HG02852 (cell line): ENCODE measurements at regions not wholly inside any gene's neighbourhood (a gene's known extent, or its start where the extent isn't known, plus 50 kb on each side); places are given as distances from the start of the nearest gene placed in this dataset.
"Not testable (repeated sequence)": the region's sequence is repeated elsewhere in the genome, so short reads cannot be mapped to it uniquely, and the experiment has no call there.

Experiments
- ATAC-seq: cut with Tn5 transposase; IDR thresholded peaks from one replicate; pipeline ENCODE4 v1.9.1; 2021; ENCODE audit warnings: mild to moderate bottlenecking, moderate library complexity; ENCODE audit not compliant: unreplicated experiment

GRCh38 chr6:57708061-57708460 lies 390.6 kb downstream of the PRIM2 start:
- ATAC-seq = not testable (repeated sequence)

GRCh38 chr6:57722546-57722945 lies 405.1 kb downstream of the PRIM2 start:
- ATAC-seq = not testable (repeated sequence)

DNA sequence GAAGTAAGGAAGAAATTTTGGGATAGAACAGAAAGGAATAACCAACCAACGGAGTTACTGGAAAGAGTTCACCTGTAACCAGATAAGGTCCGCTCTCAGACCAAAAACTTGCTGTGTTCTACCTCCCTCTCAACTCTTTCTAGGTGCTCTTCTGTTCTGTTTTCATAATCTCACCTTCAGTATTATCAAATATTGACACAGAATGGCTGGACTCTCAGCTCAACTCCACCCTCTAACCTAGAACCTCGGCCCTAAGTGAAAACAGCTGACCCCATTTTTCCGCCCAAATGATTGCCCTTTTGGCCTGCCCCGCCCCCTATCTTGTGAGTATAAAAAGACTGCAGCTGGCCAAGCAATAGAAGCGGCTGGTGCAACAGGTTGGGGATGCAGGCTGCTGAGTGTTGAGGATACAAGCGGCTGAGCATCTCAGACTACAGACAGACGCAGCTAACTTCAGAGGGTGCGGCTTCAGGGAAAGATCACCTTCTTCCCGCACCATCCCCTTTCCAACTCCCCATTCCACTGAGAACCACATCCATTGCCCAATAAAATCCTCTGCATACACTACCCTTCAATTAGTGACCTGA lies 406.5 kb downstream of the PRIM2 start:
- ATAC-seq = not testable (repeated sequence)

DNA sequence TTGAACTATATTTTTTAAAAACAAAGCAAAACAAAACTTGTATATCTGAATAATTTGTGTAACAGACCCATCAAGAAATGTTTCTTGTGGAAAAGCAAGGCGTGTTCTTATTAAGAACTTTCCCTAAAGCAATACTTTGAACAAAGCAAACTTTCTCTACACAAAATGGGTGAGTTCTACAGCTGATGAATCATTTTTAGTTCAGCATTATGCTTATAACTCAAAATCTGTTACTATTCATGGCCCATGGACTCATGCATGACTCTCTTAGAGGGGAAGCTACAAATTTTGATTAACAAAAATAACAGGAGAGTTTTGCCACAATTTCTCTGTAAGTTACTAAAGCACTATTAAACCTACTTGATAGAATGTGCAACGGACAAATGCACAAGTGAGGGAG lies 412.0 kb downstream of the PRIM2 start:
- not testable (repeated sequence) for ATAC-seq

DNA sequence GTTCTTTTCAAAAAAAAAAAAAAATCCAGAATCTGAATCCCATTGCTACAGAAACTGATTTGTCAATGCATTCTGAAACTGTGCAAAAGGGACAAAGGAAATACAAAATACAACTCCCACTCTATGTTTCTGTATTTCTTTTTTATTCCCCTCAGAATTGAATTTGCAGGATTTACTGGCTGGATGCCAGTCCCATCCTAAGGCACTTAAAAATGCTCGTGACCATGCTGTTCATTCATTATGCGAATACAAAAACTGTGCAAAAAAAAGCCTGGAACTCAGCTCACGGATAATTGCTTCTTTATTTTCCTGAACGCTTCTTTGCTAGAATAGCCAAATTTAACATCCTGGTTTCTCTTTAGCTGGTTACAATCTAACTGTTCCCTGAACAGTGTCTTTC lies 413.3 kb downstream of the PRIM2 start:
- not testable (repeated sequence) for ATAC-seq

GRCh38 chr6:57747716-57748115 lies 430.3 kb downstream of the PRIM2 start:
- not testable (repeated sequence) for ATAC-seq

- not testable (repeated sequence) for ATAC-seq
Observed at GRCh38 chr6:57759850-57760249, 442.4 kb downstream of the PRIM2 start.

GRCh38 chr6:57792720-57793397 lies 475.4 kb downstream of the PRIM2 start:
- peak; percentile 45 for ATAC-seq

DNA sequence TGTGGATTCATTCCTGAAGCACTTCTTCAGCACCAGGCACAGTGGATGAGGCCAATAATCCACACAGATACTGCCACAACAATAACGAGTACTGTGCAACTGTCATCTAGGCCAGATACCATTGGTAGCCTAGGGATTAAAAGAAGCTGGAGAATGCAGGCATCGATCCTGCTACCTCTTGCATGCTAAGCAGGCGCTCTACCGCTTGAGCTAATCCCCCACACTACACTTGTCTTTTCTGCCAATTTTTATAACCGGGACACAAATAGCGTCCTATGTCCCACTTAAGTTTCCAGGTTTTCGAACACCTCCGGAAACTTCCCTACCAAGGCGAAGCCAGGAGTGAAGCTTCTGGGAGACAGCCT lies 475.9 kb downstream of the PRIM2 start:
- ATAC-seq = peak; percentile 5

GRCh38 chr6:57799703-57800479 lies 482.5 kb downstream of the PRIM2 start:
- ATAC-seq = not testable (repeated sequence)

- not testable (repeated sequence) for ATAC-seq
Observed at GRCh38 chr6:57808581-57808980, 491.2 kb downstream of the PRIM2 start.

GRCh38 chr6:57809454-57809853 lies 492.0 kb downstream of the PRIM2 start:
- not testable (repeated sequence) for ATAC-seq

- ATAC-seq = not testable (repeated sequence)
Observed at GRCh38 chr6:57813271-57814075, 496.0 kb downstream of the PRIM2 start.

GRCh38 chr6:57815826-57816225 lies 498.4 kb downstream of the PRIM2 start:
- ATAC-seq = not testable (repeated sequence)

DNA sequence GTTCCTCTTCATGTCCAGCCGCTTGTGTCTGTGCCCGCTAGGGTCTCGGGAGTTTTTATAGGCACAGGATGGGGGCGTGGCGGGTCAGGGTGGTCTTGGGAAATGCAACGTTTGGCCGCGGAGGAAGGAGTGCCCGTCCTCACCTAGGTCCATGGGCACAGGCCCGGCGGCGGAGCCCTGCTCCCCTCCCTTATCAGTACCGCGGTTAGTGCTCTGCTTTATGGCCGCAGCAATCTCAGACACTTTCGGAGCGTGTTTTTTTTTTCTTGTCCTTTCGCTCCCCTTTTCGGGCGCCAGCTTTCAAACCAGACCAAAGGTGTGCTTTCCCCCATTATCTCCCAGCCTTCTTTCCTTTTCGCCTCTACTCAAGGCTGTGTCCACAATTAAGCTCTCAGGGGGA lies 503.9 kb downstream of the PRIM2 start:
- ATAC-seq = not testable (repeated sequence)

- not testable (repeated sequence) for ATAC-seq
Observed at GRCh38 chr6:57822448-57822847, 505.0 kb downstream of the PRIM2 start.

GRCh38 chr6:57822896-57823358 lies 505.5 kb downstream of the PRIM2 start:
- no peak for ATAC-seq

DNA sequence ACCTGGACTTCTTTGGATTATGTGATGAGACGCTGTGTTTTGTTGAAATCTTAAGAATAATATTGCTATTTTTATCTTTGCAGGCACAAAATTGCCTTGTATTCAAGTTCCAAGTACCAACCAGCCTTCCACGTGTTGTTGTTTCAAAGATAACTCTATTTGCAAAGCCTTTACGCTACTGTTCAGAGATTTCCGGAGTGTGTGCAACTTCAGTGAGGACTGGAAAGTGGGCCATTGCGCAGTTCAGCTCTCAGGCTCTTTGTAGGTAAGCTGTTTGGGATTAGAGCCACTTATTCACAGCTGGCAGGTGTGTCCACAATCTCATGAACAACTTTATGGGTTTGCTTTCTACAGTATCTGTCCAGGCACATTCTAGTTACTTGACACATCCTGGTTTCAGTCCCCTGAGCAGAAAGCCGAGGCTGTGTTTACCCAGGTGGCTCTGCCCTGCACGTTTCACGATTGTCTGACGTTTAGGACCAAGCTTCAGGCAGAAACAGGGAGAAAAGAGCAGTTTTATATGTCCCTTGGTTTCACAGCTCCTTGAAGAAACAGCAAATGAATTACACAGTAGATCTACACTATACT lies 520.3 kb downstream of the PRIM2 start:
- not testable (repeated sequence) for ATAC-seq

- not testable (repeated sequence) for ATAC-seq
Observed at GRCh38 chr6:57841551-57841950, 524.1 kb downstream of the PRIM2 start.

DNA sequence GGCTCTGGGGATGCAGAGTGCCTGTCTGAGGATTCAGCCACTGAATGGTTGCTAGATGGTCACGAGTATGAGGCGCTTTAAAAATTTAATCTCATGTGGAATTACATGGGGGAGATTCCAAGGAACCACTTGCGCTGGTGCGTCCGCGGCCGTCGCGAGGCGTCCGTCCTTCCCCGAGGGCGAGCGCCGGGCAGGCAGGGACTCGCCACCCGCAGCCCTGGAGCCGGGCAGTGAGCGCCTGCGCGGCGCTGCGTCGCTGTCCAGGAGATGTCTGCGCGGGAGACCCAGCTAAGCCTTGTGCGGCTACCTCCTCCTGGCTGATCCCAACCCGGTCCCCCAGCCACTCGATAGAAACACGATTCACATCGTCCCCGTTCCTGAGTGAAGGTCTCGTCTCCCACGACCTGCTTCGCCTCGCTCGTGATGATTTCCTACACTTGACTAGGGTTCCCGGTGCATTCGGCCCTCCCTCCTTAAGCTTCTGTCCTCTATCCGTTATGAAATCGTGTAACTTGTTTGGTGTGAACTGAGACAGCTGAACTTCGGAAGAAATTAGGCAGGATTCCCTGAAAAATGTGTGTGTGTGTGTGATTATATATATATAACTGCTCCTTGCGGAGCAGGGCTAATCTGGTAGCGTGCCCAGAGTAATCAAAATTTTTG lies 536.4 kb downstream of the PRIM2 start:
- ATAC-seq = not testable (repeated sequence)
